ENCODE measurements at regions not wholly inside any gene's neighbourhood (a gene's known extent, or its start where the extent isn't known, plus 50 kb on each side); places are given as distances from the start of the nearest gene placed in this dataset.

GRCh38 chr7:81221527-81222217, 302.8 kb upstream of the SEMA3C start:
- TF ChIP-seq EZH2 (IDR thresholded peaks at IDR 0.05; ENCODE audit: borderline replicate concordance, low read length) (no peak), CTCF (IDR thresholded peaks at IDR 0.05; ENCODE audit: low read length) (no peak)

All from OCI-LY1 (cell line).